ELF-1 (cell line): ENCODE measurements at regions not wholly inside any gene's neighbourhood (a gene's known extent, or its start where the extent isn't known, plus 50 kb on each side); places are given as distances from the start of the nearest gene placed in this dataset.

Experiments
- DNase-seq: peaks from one replicate; pipeline ENCODE4 v3.0.0-alpha.2; 2016; ENCODE audit warnings: low read depth, low spot score

DNA sequence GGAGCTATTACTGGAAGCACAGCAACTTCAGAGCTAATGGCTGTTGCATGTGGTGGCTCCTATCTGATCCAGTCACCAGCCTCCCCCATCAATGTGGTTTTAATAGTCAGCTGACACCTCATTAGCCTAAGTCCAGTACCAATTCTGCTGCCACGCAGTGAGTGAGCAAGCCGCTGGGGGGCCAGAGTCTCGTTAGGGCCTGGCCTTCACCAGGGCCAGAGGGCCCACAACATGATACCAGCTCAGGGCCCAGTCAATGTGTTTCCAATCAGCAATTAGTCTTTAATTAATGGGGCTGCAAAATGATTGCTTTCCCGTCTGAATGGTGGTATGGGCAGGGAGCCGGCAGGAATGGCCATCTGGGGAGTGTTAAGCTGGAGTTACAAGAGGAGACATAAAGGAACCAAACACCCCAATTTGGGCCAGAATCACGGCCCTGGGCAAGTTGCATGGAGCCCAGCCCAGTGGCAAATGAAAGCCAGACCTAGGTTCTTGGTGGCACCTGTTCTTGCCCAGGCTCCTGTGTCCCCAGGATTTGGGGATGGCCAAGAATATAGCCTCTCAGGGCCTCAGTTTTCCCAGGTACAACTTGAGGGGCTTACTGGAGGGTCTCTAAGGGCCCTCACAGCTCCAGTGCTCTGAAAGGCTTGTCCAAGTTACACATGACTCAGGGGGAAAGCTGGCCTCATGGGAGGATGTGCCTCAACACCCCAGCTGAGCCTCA is 119.2 kb downstream of the EFNB1 start:
- DNase-seq: no peak

DNA sequence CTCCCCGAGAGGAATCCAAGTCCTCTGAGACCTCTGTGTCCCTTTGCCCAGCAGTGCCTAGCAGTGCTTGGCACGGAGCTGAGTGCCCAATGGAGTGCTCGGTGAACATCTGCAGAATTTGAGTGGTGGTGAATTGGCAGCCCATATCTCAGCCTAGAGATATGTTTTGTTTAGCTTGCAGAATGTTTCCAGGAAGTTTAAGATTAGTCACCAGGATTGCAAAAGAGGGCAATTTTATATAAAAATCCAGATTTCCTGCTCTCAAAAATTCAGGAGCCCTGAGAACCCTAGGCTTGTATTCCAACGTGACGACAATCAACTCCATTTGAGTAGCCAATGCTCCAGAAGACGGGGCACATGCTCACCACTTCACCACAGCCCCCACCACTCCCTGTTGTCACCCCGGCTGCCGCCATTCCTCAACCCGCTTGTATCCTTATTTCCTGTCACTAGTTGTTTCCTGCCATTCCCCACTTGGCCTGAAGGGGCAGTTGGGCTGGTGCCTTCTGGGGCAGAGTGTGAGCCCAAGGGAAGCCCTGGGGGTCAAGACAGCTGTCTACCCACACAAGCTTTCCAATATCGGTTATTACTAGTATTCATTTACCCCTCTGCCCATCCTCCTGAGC is 116.9 kb downstream of the EFNB1 start:
- DNase-seq: peak; percentile 70

DNA sequence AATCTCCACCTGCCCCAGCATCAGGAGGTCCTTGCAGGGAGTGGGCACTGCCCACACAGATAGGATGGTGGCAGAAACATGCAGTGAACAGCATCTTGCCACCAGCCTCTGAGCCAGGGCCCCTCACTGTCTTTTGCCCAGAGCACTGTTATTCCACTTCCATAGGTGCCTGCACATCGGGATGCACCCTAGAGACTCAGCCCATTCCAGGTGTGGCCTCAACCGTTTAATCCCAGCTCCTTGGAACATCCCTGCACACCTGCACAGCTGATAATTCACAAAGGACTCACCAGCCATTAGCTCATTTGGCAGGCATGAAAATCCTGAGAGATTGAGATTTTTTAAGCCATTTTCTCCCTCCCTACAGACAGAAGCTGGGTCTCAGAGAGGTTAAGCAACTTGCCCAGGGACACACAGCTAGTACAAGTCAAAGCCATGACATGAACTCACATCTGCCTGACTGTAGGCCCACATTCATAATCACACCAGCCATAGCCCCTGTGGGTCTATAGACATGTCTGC is 116.3 kb downstream of the EFNB1 start:
- no peak for DNase-seq

DNA sequence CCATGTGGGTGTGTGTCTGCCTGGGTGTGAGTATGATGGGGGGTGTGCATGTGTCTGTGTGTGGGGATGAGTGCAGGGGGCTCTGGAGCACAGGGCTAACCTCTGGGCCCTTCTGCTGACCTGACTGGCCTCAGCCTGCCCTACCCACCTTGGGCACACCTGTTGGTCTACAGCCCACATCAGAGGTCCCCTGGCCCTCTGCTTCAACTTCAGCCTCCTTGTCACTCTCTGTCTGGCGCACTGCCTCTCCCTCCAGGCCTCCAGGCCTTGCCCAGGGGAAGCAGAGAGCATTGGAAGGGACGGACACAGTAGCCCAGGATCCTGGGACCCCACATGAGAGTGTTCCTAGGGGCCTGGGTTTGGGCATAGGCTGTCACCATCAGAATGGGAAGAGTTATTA is 115.4 kb downstream of the EFNB1 start:
- DNase-seq: no peak

DNA sequence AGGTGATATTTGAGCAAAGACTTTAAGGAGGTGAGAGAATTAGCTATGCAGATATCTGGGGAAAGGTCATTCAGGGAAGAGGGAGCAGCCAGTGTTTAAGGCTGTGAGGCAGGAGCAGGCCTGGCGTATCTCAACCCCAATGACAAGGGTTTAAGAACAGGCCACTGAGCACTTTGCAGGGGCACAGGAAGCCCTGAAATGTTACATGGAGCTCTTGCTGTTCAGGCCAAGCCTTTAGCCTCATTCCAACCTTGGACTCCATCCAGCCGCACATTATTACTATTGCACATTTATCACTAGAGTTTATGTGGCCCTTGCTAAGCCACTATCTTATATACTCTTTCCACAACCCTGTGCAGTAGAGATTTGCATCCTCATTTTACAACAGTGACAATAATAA is 114.0 kb downstream of the EFNB1 start:
- no peak for DNase-seq

DNA sequence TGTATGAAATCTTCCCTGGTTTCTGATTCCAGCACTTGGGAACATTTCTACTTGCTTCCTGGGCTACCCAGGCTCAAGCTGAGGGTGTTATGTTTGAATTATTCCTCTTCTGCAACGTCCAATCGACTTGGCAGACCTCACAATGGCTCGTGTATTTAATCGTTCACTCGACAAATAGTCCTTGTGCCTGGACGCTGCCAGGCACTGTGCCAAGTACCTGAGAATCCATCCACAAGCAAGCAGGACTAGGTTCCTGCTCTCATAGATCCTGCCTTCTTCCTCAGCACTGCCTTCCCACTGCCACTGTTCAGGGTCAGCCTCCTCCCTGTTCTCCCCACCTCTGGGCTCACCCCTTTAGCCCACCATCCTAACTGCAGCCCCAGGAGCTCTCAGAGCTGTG is 113.3 kb downstream of the EFNB1 start:
- DNase-seq: no peak

DNA sequence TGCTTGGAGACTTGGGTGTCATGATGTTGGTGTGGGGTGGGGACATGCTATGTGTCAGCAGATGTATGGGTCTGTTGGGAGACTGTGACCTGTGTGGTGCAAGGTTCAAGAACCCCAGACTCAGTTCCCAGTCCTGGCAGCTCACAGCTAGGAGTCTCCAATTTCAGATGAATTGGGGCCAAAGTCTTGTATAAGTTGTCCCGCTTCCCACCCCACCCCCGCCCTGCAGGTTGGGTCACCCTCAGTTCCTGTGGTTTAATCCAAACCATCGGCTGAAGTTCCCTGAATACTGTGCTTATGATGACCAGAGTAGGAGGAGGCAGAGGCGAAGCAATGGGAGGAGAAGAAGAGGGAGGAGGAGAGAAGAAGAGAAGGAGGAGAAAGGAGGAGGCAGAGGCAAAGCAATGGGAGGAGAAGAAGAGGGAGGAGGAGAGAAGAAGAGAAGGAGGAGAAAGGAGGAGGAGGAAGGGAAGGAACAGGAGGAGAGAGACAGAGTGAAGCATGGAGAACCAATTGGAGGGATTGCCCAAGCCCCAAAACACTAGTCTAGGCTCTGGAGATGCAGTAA is 112.6 kb downstream of the EFNB1 start:
- no peak for DNase-seq

DNA sequence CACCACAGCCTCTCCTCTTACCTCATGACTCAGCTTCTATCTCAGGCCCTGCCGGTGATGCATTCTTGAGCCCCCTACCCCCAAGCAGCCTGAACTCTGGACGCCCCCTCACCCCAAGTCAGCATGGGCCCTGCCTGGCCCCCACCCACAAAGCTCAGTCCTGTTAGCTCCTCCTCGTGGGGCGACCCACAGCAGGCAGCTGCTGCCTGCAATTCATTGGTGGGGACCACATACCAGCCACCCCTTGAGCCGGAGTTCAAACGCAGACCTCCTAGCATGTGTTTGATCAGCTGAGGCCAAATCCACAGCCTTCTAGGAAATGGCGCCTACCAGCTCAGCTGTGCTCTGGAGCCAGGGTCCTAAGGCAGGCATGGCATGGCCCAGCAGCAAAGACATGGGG is 111.8 kb downstream of the EFNB1 start:
- no peak for DNase-seq

DNA sequence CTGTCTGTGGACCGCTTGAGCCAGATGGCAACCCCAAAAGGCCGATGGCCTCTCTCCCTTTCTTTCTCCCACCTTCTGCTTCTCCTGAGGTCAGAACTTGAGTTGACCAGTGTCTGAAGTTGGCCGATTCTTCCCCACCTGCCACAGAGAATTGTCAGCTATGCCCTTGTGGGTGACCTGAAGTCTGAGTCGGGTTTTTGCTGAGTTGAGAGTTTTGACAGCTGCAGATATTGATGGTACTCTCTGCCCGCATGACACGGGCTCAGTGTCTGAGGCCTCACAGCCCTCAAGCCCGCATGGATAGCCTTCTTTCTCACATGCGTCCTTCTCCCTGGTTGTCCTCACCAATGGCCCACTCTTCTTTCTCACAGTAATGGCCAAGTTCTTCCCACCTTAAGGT is 111.0 kb downstream of the EFNB1 start:
- DNase-seq: no peak

DNA sequence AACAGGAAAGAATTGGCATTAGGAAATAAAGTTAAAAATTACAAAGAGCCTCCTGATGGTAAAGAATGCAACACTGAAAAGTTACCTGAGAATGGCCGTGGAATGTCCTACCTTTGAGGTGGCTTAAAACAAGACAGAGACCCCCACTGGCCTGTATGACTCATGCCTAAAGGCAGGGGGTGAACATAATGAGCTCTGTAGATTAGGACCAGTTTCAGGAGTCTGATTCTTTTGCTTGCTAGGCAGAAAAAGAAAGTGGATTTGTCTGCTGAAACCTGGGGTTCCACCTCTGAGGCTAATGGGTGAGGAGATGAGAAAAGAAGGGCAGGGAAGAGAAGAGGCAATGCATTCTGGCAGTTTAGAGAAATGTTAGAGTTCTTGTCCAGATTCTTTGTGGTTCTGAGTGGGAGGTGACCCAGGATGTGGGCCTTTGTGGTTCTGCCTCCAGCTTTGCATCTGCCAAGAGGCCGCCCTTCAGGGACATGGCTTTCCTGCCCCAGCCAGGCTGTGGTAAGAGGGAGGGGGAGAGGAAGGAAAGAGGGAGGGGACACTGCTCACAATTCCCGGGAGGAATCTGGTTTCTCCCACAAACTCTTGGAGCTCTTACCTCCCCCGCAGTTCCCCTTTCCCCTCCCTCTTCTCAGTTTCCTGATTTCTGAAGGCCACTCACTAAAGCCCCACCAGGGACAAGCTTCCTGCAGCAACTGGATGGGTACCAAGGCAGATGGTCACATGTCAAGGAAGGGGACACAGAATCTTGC is 109.6 kb downstream of the EFNB1 start:
- DNase-seq: no peak

DNA sequence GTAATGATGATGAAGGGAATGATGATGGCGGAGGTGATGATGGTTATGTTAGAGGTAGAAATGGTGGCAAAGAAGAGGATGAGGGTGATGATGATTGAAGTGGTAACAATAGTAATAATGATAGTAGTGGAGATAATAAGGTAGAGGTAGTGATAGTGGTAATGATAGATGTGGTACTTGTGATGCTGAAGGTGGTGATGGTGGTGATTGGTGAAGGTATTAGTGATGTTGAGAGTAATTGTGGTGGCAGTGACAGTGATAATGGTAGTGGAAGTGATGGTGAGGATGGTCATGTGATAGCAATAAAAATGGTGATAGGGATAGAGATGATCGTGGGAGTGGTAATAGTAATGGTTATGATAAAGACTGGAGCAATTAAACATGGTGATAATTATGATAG is 108.8 kb downstream of the EFNB1 start:
- no peak for DNase-seq

DNA sequence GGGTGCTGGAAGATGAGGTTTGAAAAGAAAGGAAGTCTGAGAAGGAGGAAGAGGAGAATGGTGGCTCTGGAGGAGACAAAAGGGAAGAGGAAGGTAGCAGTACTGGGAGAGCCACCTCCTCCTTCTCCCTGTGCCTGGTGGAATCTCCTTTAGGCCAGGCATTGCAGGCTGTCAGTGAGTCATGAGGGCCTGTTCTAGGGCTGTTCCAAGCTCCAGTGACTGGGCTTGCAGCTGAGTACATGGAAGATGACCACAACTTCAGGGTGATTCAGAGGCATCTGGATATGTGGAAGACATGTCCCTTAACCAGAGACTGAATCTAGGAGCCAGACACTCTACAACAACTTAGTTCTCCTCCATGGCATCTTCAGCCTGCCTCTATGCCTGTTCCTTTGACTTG is 107.8 kb downstream of the EFNB1 start:
- peak; percentile 51 for DNase-seq

DNA sequence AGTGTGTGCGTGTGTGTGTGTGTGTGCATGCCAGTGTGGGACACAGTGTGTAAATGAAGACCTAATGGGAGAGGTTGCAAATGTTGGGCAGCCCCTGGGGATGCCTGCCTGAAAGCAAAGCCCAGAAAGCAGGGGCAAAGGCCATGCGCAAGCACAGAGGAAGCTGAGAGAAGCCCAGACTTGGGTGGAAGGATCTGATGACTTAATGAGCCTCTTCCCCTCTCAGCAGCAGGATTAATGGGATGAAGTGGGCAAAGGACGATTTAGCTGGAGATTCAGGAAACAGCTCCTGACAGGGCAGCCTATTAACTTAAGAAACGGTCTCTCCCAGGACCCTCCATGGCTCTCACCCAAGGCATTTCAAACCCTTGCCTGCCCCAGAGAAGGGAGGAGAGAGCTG is 107.3 kb downstream of the EFNB1 start:
- no peak for DNase-seq

DNA sequence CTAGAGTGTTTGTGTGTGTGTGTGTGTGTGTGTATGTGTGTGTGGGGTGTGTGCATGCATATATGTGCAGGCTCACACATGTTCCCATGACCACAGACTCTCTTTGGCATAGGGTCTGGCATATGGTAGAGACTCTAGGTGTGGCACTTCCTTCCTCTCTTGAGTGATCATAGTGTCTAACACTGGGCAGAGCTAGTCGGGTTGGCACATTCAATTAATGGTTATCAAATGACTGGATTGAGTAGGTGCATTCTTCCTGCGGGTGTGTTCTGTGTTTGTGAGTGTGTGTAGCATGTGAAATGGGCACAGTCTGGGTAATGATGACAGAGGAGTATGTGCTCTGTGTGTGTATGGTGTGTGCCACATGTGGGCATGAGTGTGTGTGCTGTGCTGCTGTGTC is 106.5 kb downstream of the EFNB1 start:
- no peak for DNase-seq

DNA sequence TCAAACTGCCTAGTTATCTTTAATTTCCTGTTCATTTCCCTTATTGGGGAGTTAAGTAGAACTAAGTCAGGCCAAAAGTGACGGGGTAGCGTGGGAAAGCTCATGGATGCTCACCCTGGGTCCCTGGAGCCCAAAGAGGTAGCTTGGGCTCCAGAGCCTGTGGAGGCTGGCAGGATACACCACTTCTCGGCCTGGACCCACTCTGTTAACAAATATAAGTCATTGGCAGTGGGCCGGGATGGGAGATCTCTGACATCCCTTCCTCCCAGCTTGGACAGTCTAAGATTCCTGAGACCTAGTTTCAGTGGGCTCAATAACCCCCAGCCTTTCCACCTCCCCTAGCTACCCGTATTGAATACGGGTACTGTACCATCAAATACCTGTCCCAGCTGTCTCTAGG is 106.1 kb downstream of the EFNB1 start:
- no peak for DNase-seq

DNA sequence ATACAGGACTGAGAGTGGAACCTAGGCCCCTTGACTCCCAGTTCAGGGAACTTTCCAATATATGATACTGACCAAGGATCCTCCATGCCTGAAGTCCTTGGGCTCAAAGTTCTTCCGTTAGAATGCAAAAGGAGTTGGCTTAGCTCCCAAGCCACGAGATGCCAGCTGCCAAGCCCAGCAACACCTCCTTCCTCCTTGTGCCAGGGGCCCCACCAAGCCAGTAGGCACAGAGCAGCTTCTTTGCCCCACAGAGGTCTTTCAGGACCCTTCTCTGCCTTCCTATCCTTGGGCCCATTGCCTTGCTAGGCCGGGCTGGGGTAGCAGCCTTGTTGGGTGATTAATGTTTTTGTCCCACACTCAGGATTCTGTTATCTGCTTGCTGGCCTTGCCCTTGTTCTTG is 105.6 kb downstream of the EFNB1 start:
- DNase-seq: no peak

DNA sequence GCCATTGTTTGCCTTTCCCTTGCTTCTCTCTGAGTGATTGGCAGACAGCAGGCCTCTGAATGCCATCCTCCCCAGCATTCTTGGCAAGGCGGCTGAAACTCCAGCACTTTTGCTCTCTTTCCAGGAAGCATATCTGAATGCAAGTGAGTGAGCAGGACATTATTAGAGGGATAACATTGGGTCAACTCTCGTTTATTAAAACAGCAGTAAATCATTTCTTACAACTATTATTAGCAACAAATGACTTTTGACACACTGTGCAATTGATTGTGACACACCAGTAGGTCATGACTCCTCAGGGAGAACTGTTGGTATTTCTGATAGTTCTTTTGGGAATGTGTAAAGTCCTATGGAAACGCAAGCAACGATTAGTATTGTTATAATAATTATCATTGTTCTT is 103.8 kb downstream of the EFNB1 start:
- no peak for DNase-seq

DNA sequence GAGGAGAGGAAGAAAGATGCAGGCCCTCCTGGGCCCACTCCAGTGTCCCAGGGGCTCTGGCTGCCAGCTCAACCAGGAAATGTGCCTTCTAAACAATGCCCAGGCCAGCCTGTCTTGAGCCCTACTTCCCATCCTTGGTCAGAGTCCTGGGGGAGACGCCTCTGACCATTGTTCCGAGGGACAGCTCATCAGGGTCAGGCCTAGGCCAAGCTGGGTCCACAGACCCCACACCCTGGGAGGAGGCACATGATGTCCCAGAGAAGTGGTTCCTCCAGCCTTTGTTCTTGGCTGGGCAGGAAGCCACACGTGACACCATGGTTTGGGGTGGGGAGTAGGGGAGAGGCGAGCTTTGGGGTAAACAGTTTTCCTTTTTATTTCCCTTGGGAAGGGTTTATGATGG is 102.5 kb downstream of the EFNB1 start:
- no peak for DNase-seq

DNA sequence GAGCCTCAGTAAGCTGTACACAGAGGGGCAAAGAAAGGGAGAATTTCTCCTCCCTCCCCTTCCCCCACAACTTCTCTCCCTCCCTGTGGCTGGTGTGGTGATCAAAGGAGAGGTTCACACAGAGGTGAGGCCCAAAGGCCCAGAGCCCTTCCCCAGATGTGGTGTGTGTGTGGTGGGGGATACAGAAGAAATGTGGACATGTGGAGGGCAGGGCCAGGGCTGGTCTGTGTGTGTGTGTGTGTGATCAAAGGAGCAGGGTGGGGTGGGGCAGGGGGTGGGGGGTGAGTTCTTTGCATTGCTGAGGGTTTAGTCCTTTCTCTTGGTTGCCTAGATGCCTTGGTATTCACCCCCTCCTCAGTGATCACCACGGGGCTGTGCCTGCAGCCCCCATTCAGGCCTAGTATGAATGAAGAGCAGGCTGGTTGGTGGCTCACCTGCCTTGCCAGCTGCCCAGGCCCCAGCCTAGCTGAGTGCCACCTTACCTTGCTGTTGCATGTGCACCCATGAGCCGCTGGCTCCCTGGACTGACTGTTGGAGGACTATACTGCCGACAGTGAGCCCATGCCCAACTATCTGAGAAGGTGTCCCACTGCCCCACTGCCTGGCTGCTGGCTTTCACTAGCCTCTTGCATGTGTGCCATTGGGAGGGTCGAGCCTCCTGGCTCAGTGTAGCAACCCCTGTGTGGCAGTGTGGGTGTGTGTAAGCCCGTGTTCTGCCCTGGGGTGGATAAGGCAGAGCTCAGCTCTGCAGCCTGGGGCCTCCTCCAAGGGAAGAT is 101.9 kb downstream of the EFNB1 start:
- peak; percentile 58 for DNase-seq

DNA sequence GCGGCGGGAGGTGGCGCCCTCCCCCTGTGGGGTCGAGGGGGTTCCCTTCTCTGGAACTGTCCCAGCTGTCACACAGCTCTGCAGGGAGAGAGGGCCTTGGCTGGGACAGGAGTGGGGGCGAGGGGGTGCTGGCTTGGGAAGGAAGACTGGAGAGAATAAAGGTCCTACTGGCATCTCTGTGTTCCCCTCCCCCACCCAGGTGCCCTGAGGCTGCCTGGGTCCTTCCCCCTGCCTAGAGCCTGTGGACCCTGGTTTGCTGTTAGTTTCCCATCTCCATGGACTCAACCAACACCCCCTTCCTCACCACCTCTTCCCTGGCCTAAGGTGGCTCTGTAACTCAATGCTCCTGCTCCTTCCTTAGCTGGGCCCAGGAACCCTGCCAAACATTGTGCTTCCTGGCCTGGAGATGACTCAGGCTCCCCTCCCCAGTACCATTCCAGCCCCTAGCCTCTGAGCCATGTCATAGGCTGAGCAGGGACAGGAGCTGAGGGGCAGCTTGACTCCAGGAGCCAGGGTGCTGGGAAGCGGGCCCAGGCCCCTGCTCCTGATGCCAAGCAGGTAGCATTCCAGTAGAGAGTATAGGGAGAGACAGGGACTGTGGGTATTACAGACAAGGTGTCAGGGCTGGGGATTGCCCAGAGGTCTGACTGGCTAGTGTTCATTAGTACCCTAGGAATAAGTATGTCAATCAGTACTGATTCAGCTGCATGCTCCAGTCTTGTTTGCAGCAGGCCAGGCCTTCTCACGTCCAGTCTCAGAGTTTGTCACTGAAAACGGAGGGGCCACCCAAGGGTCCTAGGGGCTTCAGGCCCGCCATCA is 100.7 kb downstream of the EFNB1 start:
- DNase-seq: no peak

DNA sequence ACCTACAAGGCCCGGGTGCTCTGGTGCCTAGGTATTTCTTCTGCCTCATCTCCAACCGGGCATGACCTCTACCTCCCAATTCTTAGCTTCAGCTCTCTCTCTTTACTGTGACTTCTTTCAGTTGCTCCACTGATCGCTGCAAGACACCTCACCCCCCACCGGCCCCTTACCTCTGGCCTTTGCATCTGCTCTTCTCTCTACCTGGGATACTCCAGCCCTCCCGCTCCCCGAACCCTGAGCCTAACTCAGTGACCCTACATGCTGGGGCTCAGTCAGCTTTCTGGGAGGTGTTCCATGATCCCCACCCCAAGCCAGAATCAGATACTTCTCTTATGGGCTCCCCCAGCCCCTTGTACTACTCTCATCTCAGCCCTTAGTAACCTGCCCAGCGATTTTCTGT is 99.6 kb downstream of the EFNB1 start:
- no peak for DNase-seq
